ENCODE measurements at regions not wholly inside any gene's neighbourhood (a gene's known extent, or its start where the extent isn't known, plus 50 kb on each side); places are given as distances from the start of the nearest gene placed in this dataset.
"Not testable (repeated sequence)": the region's sequence is repeated elsewhere in the genome, so short reads cannot be mapped to it uniquely, and the experiment has no call there.

GRCh38 chr2:139694327-139694726, 914.1 kb upstream of the NXPH2 start:
- no peak for DNase-seq (ENCODE audit: extremely low spot score, unreplicated experiment)
- Mint-ChIP-seq H3K27me3 (ENCODE audit: unreplicated experiment) (no peaks in the 10 kb centered on the region), H3K4me3 (ENCODE audit: unreplicated experiment) (no peak overlapping the region), H3K4me1 (ENCODE audit: unreplicated experiment) (no peaks in the 10 kb centered on the region), H3K36me3 (ENCODE audit: unreplicated experiment) (no peaks in the 10 kb centered on the region), H3K9me3 (ENCODE audit: unreplicated experiment) (no peaks in the 10 kb centered on the region), H3K27ac (ENCODE audit: unreplicated experiment) (no peak overlapping the region)
- no peak for TF ChIP-seq CTCF (IDR thresholded peaks at IDR 0.05)

GRCh38 chr2:139686205-139686604, 906.0 kb upstream of the NXPH2 start:
- Mint-ChIP-seq H3K4me3 (ENCODE audit: unreplicated experiment) (no peak overlapping the region), H3K4me1 (ENCODE audit: unreplicated experiment) (no peaks in the 10 kb centered on the region), H3K9me3 (ENCODE audit: unreplicated experiment) (peaks cover 2% of the 10 kb centered on the region), H3K36me3 (ENCODE audit: unreplicated experiment) (no peaks in the 10 kb centered on the region), H3K27ac (ENCODE audit: unreplicated experiment) (no peak overlapping the region), H3K27me3 (ENCODE audit: unreplicated experiment) (no peaks in the 10 kb centered on the region)
- no peak for TF ChIP-seq CTCF (IDR thresholded peaks at IDR 0.05)
- no peak for DNase-seq (ENCODE audit: extremely low spot score, unreplicated experiment)

- no peak for TF ChIP-seq CTCF (IDR thresholded peaks at IDR 0.05)
- H3K27ac Mint-ChIP-seq (ENCODE audit: unreplicated experiment) = no peak overlapping the region
- H3K36me3 Mint-ChIP-seq (ENCODE audit: unreplicated experiment) = no peaks in the 10 kb centered on the region
- peaks cover 5% of the 10 kb centered on the region for H3K9me3 Mint-ChIP-seq (ENCODE audit: unreplicated experiment)
- H3K4me3 Mint-ChIP-seq (ENCODE audit: unreplicated experiment) = no peak overlapping the region
- no peak for DNase-seq (ENCODE audit: extremely low spot score, unreplicated experiment)
- no peaks in the 10 kb centered on the region for H3K4me1 Mint-ChIP-seq (ENCODE audit: unreplicated experiment)
- H3K27me3 Mint-ChIP-seq (ENCODE audit: unreplicated experiment) = no peaks in the 10 kb centered on the region
Measured at GRCh38 chr2:139685090-139685983, 905.1 kb upstream of the NXPH2 start.

GRCh38 chr2:139684286-139684860, 904.2 kb upstream of the NXPH2 start:
- DNase-seq (ENCODE audit: extremely low spot score, unreplicated experiment) = no peak
- Mint-ChIP-seq H3K36me3 (ENCODE audit: unreplicated experiment) (no peaks in the 10 kb centered on the region), H3K4me1 (ENCODE audit: unreplicated experiment) (no peaks in the 10 kb centered on the region), H3K27ac (ENCODE audit: unreplicated experiment) (no peak overlapping the region), H3K27me3 (ENCODE audit: unreplicated experiment) (no peaks in the 10 kb centered on the region), H3K4me3 (ENCODE audit: unreplicated experiment) (no peak overlapping the region), H3K9me3 (ENCODE audit: unreplicated experiment) (peaks cover 5% of the 10 kb centered on the region)
- TF ChIP-seq CTCF (IDR thresholded peaks at IDR 0.05) = no peak

GRCh38 chr2:139674577-139674976, 894.4 kb upstream of the NXPH2 start:
- Mint-ChIP-seq H3K9me3 (ENCODE audit: unreplicated experiment) (no peaks in the 10 kb centered on the region), H3K27me3 (ENCODE audit: unreplicated experiment) (no peaks in the 10 kb centered on the region), H3K4me3 (ENCODE audit: unreplicated experiment) (no peak overlapping the region), H3K27ac (ENCODE audit: unreplicated experiment) (no peak overlapping the region), H3K4me1 (ENCODE audit: unreplicated experiment) (no peaks in the 10 kb centered on the region), H3K36me3 (ENCODE audit: unreplicated experiment) (no peaks in the 10 kb centered on the region)
- TF ChIP-seq CTCF (IDR thresholded peaks at IDR 0.05) = no peak
- no peak for DNase-seq (ENCODE audit: extremely low spot score, unreplicated experiment)

GRCh38 chr2:139673447-139673846, 893.3 kb upstream of the NXPH2 start:
- not testable (repeated sequence) for H3K9me3 Mint-ChIP-seq (ENCODE audit: unreplicated experiment); H3K4me3 Mint-ChIP-seq (ENCODE audit: unreplicated experiment); H3K27ac Mint-ChIP-seq (ENCODE audit: unreplicated experiment); H3K4me1 Mint-ChIP-seq (ENCODE audit: unreplicated experiment); H3K27me3 Mint-ChIP-seq (ENCODE audit: unreplicated experiment); DNase-seq (ENCODE audit: extremely low spot score, unreplicated experiment); H3K36me3 Mint-ChIP-seq (ENCODE audit: unreplicated experiment)
